Progenitor cell of endocrine pancreas (in vitro differentiated cells): ENCODE measurements at regions not wholly inside any gene's neighbourhood (a gene's known extent, or its start where the extent isn't known, plus 50 kb on each side); places are given as distances from the start of the nearest gene placed in this dataset.

Source experiments
- DNase-seq: peaks from one replicate; pipeline ENCODE4 v3.0.0; 2021; ENCODE audit warnings: low spot score; ENCODE audit not compliant: unreplicated experiment
- H3K27ac Mint-ChIP-seq: 2 replicates; pipeline ENCODE4 v1.8.0; 2021; ENCODE audit warnings: mild to moderate bottlenecking, moderate library complexity, mixed read lengths
- H3K27me3 Mint-ChIP-seq: 2 replicates; pipeline ENCODE4 v1.8.0; 2021; ENCODE audit warnings: mixed read lengths
- H3K36me3 Mint-ChIP-seq: 2 replicates; pipeline ENCODE4 v1.8.0; 2022; ENCODE audit warnings: mixed read lengths; ENCODE audit not compliant: insufficient read depth
- H3K4me1 Mint-ChIP-seq: 2 replicates; pipeline ENCODE4 v1.8.0; 2021; ENCODE audit warnings: low read depth, mixed read lengths
- H3K4me3 Mint-ChIP-seq: 2 replicates; pipeline ENCODE4 v1.8.0; 2021; ENCODE audit warnings: low read depth, mild to moderate bottlenecking, moderate library complexity, mixed read lengths
- H3K9me3 Mint-ChIP-seq: 2 replicates; pipeline ENCODE4 v1.8.0; 2021; ENCODE audit warnings: low read depth, mixed read lengths
- CTCF ChIP-seq: fragments of 200-600 bp; sonication (generic); IDR thresholded peaks from one replicate; pipeline ENCODE4 v1.5.0; 2021; ENCODE audit warnings: antibody characterized with exemption, mild to moderate bottlenecking; ENCODE audit not compliant: unreplicated experiment

- no peak for DNase-seq
- TF ChIP-seq CTCF, result no peak
- Mint-ChIP-seq H3K4me1 (peaks cover 6% of the 10 kb centered on the region), H3K36me3 (no peaks in the 10 kb centered on the region), H3K27ac (no peak overlapping the region), H3K4me3 (no peak overlapping the region), H3K9me3 (peaks cover 2% of the 10 kb centered on the region), H3K27me3 (peaks cover 7% of the 10 kb centered on the region)
These were observed 150.7 kb upstream of the DYNLRB2 start for GRCh38 chr16:80390046-80390445.

GRCh38 chr16:80389338-80389737 is 151.5 kb upstream of the DYNLRB2 start:
- no peak for DNase-seq
- TF ChIP-seq CTCF, result no peak
- Mint-ChIP-seq H3K27ac (no peak overlapping the region), H3K4me3 (no peak overlapping the region), H3K36me3 (no peaks in the 10 kb centered on the region), H3K9me3 (peaks cover 2% of the 10 kb centered on the region), H3K27me3 (peaks cover 8% of the 10 kb centered on the region), H3K4me1 (peaks cover 6% of the 10 kb centered on the region)

- Mint-ChIP-seq H3K27me3 (peaks cover 12% of the 10 kb centered on the region), H3K4me1 (peaks cover 8% of the 10 kb centered on the region), H3K27ac (no peak overlapping the region), H3K4me3 (no peak overlapping the region), H3K36me3 (no peaks in the 10 kb centered on the region), H3K9me3 (no peaks in the 10 kb centered on the region)
- no peak for TF ChIP-seq CTCF
- no peak for DNase-seq
These were observed 153.4 kb upstream of the DYNLRB2 start for GRCh38 chr16:80387318-80387921.

GRCh38 chr16:80384862-80385261 is 155.9 kb upstream of the DYNLRB2 start:
- no peaks in the 10 kb centered on the region for H3K36me3 Mint-ChIP-seq
- no peaks in the 10 kb centered on the region for H3K9me3 Mint-ChIP-seq
- no peak overlapping the region for H3K27ac Mint-ChIP-seq
- H3K4me1 Mint-ChIP-seq, result peaks cover 2% of the 10 kb centered on the region
- H3K4me3 Mint-ChIP-seq, result no peak overlapping the region
- TF ChIP-seq CTCF, result no peak
- no peak for DNase-seq
- peaks cover 14% of the 10 kb centered on the region for H3K27me3 Mint-ChIP-seq

- peaks cover 14% of the 10 kb centered on the region for H3K27me3 Mint-ChIP-seq
- no peak for DNase-seq
- TF ChIP-seq CTCF, result no peak
- H3K4me1 Mint-ChIP-seq, result peaks cover 2% of the 10 kb centered on the region
- H3K27ac Mint-ChIP-seq, result no peak overlapping the region
- no peak overlapping the region for H3K4me3 Mint-ChIP-seq
- H3K9me3 Mint-ChIP-seq, result no peaks in the 10 kb centered on the region
- H3K36me3 Mint-ChIP-seq, result no peaks in the 10 kb centered on the region
These were observed 160.3 kb upstream of the DYNLRB2 start for GRCh38 chr16:80380514-80380913.
